ENCODE measurements at regions not wholly inside any gene's neighbourhood (a gene's known extent, or its start where the extent isn't known, plus 50 kb on each side); places are given as distances from the start of the nearest gene placed in this dataset.
A peak's percentile ranks its signal among the peaks of the same experiment; 100 is the strongest.

- Histone ChIP-seq H3K4me3 (no peak overlapping the region), H3K27me3 (no peaks in the 10 kb centered on the region), H3K36me3 (no peaks in the 10 kb centered on the region), H3K27ac (no peak overlapping the region), H3K9me3 (no peaks in the 10 kb centered on the region), H3K4me1 (no peaks in the 10 kb centered on the region)
- DNase-seq = no peak
- TF ChIP-seq POLR2A (IDR thresholded peaks at IDR 0.05) (no peak), CTCF (IDR thresholded peaks at IDR 0.05) (no peak)
These were observed 1521.3 kb upstream of the ACVR2A start for GRCh38 chr2:146323564-146323963.

DNA sequence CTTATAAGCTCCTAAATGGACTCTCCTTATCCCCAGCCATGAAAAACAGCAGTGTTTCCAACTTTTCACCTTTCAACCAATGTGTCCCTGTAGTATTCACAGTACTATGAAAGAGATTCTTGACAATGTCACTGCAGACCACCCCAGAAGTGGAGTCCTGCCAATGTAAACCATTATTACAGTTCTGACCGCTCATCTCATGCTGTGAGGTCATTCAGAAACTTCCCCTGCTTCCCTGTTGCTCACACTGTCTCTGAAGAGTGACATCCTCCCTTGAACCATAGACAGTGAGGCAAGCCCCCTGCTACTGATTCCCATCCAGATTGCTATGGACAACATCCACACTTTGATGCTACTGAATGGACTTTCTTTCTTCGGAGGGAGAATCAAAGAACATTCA is 1523.7 kb upstream of the ACVR2A start:
- no peaks in the 10 kb centered on the region for H3K36me3 ChIP-seq
- no peaks in the 10 kb centered on the region for H3K4me1 ChIP-seq
- H3K27ac ChIP-seq = peak overlapping the region in 1 of 4 donors; percentile 7
- no peak overlapping the region for H3K4me3 ChIP-seq
- H3K27me3 ChIP-seq = no peaks in the 10 kb centered on the region
- no peak for DNase-seq
- H3K9me3 ChIP-seq = no peaks in the 10 kb centered on the region
- TF ChIP-seq POLR2A (IDR thresholded peaks at IDR 0.05) (no peak), CTCF (IDR thresholded peaks at IDR 0.05) (no peak)

GRCh38 chr2:146317959-146318358 is 1526.9 kb upstream of the ACVR2A start:
- no peak for TF ChIP-seq POLR2A (IDR thresholded peaks at IDR 0.05)
- TF ChIP-seq CTCF (IDR thresholded peaks at IDR 0.05) = no peak
- no peaks in the 10 kb centered on the region for H3K27me3 ChIP-seq
- DNase-seq = no peak
- no peaks in the 10 kb centered on the region for H3K9me3 ChIP-seq
- no peak overlapping the region for H3K4me3 ChIP-seq
- H3K27ac ChIP-seq = no peak overlapping the region
- no peaks in the 10 kb centered on the region for H3K36me3 ChIP-seq
- no peaks in the 10 kb centered on the region for H3K4me1 ChIP-seq

DNA sequence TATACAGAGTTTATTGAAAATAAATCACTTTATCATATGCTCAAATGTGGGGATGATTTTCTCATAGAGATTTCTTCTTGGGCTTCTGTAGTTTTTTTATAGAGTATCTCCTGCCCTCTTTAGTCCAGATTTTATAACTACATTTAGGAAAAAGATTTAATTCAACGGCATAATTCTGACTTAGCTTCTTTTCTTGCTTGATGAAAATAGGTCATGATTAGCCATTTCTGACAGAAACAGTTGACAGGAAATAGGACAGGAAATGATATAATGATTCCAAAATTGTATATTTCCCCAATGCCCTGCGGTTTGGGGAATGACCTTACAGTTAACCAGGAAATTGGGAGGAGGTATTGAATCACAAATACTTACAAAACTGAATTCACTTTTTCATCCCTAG is 1531.9 kb upstream of the ACVR2A start:
- Histone ChIP-seq H3K9me3 (no peaks in the 10 kb centered on the region), H3K27me3 (no peaks in the 10 kb centered on the region), H3K4me1 (no peaks in the 10 kb centered on the region), H3K4me3 (no peak overlapping the region), H3K27ac (no peak overlapping the region), H3K36me3 (no peaks in the 10 kb centered on the region)
- DNase-seq = no peak
- TF ChIP-seq CTCF (IDR thresholded peaks at IDR 0.05) = peak in 3 of 6 experiments; percentile 19 to 30 (median 25)
- no peak for TF ChIP-seq POLR2A (IDR thresholded peaks at IDR 0.05)

DNA sequence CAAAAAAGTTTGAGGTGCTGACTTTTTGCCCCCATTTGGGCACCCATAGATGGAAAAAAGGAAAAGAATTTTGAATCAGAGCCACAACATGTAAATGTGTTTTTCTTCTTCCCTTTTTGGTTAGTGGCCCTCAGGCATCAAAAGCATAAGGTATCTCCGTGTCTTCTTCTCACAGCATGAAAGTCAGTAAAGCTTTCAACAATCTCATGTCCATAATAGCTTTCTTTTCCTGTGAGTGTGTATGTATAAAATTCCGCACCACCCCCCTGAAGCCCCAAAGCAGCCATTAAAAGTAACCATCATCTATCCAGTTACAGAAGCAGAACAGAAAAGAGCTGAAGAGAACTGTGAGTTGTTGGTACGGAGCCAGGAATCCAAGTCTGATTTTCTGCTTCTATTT is 1539.7 kb upstream of the ACVR2A start:
- DNase-seq = no peak
- Histone ChIP-seq H3K27me3 (no peaks in the 10 kb centered on the region), H3K4me1 (no peaks in the 10 kb centered on the region), H3K36me3 (no peaks in the 10 kb centered on the region), H3K27ac (no peak overlapping the region), H3K4me3 (no peak overlapping the region), H3K9me3 (no peaks in the 10 kb centered on the region)
- TF ChIP-seq CTCF (IDR thresholded peaks at IDR 0.05) (no peak), POLR2A (IDR thresholded peaks at IDR 0.05) (no peak)

GRCh38 chr2:146301287-146301686 is 1543.5 kb upstream of the ACVR2A start:
- no peak overlapping the region for H3K27ac ChIP-seq
- H3K4me3 ChIP-seq = no peak overlapping the region
- DNase-seq = no peak
- no peaks in the 10 kb centered on the region for H3K4me1 ChIP-seq
- H3K36me3 ChIP-seq = no peaks in the 10 kb centered on the region
- no peaks in the 10 kb centered on the region for H3K9me3 ChIP-seq
- TF ChIP-seq CTCF (IDR thresholded peaks at IDR 0.05) (no peak), POLR2A (IDR thresholded peaks at IDR 0.05) (no peak)
- no peaks in the 10 kb centered on the region for H3K27me3 ChIP-seq

Data from Peyer's patch (tissue), 4 donors.